Sigmoid colon (tissue), 6 donors: ENCODE measurements at regions not wholly inside any gene's neighbourhood (a gene's known extent, or its start where the extent isn't known, plus 50 kb on each side); places are given as distances from the start of the nearest gene placed in this dataset.

Experiments used
- DNase-seq: peaks from one replicate; pipeline ENCODE4 v3.0.0-alpha.2; 2019
- H3K27ac ChIP-seq, 4 donors: fragments of 200-600 bp; sonication (generic); one replicate each; pipeline ENCODE4 v1.5.1; 2016 to 2019; ENCODE audit warnings: mild to moderate bottlenecking in 1 of 4
- H3K27me3 ChIP-seq, 3 donors: fragments of 200-600 bp; sonication (generic); one replicate each; pipeline ENCODE4 v1.5.1; 2019; ENCODE audit warnings: mild to moderate bottlenecking in 1 of 3
- H3K36me3 ChIP-seq, 4 donors: fragments of 200-600 bp; sonication (generic); one replicate each; pipeline ENCODE4 v1.5.1; 2016 to 2019
- H3K4me1 ChIP-seq, 4 donors: fragments of 200-600 bp; sonication (generic); one replicate each; pipeline ENCODE4 v1.5.1; 2017 to 2019
- H3K4me3 ChIP-seq, 4 donors: fragments of 200-600 bp; sonication (generic); one replicate each; pipeline ENCODE4 v1.5.1; 2017 to 2019; ENCODE audit warnings: mild to moderate bottlenecking in 2 of 4, moderate library complexity in 1 of 4
- H3K9me3 ChIP-seq, 4 donors: fragments of 200-600 bp in 3 of 4; sonication (generic) in 3 of 4; one replicate each; pipeline versions ENCODE4 v1.5.1 to v1.6.1; 2013 to 2019
- EP300 ChIP-seq, 4 donors: sonication (generic); formaldehyde crosslinking; IDR thresholded peaks; one replicate each; pipeline ENCODE4 v1.6.1; 2017; ENCODE audit warnings: antibody characterized with exemption in 4 of 4
- POLR2A ChIP-seq, 2 donors: fragments of 450-650 bp; IDR thresholded peaks; one replicate each; pipeline ENCODE4 v1.6.1; 2016; ENCODE audit warnings: antibody characterized with exemption in 2 of 2, mild to moderate bottlenecking in 2 of 2, moderate library complexity in 2 of 2
- POLR2AphosphoS5 ChIP-seq, 4 donors: sonication (generic); formaldehyde crosslinking; IDR thresholded peaks; one replicate each; pipeline ENCODE4 v1.6.1; 2017; ENCODE audit warnings: antibody characterized with exemption in 4 of 4
- WGBS, 2 donors: extraction: QIAGEN DNeasy Blood & Tissue Kit; methylation state at CpG; one replicate each; pipeline ENCODE4 v1.1.7; 2013; 5-methylcytosine and 5-hydroxymethylcytosine counted together
- intact Hi-C: fragments of 100-400 bp; cut with DNase I; formaldehyde crosslinking; loops from one replicate; pipeline ENCODE4 v1.15.1; 2023
- TF ChIP-seq, protein P1 (sequence below), 4 experiments: fragments of 450-650 bp in 3 of 4; fragments of 200-600 bp in 1 of 4; IDR thresholded peaks; one replicate each; pipeline ENCODE4 v1.5.1; 2016 to 2019; ENCODE audit warnings: antibody characterized with exemption in 4 of 4, mild to moderate bottlenecking in 3 of 4, moderate library complexity in 2 of 4
- donor health status: healthy with polysubstance abuse.
- donor health status: healthy.

DNA sequence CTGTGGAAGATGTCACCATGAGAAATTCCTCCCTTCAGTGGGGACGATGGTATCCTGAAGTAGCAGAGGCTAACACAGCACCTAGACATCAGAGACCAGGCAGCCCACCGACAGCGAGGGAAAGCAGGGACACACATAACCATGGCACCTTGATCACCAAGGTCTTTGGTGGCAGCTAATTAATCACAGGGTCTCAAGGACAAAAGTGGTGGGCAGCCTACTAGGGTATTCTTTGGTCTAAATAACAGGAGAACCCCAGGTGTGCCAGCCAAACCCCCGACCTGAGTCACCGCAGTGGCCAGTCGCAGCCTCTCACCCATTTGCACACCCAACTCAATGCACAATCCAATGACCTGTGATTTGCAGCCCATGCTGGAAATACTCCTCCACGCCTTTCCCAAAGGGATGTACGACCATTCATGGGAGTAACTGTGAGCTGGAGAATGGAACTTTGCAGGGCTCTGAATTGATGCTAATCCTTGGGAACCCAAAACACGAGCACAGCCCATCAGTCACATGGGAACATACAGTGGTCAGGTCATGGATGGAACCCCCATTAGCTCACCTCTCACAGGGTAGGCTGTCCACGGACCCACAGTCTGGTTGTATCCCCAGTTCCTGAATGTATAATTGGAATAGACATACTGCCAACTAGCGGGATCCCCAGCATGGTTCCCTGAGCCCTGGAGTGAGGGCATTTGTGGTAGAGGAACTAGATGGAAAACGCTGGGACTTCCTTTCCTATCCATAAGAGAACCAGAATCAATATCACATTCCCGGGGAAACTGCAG, 58.7 kb upstream of the C14orf180 start:
- intact Hi-C loops, result no loop called here
- H3K9me3 ChIP-seq, result peaks cover 0 to 9% (median 4%) of the 10 kb centered on the region in 4 donors
- DNase-seq, result no peak
- no peak for TF ChIP-seq POLR2A (IDR thresholded peaks at IDR 0.05)
- no peak for TF ChIP-seq POLR2AphosphoS5 (IDR thresholded peaks at IDR 0.05)
- TF ChIP-seq, protein P1, sequence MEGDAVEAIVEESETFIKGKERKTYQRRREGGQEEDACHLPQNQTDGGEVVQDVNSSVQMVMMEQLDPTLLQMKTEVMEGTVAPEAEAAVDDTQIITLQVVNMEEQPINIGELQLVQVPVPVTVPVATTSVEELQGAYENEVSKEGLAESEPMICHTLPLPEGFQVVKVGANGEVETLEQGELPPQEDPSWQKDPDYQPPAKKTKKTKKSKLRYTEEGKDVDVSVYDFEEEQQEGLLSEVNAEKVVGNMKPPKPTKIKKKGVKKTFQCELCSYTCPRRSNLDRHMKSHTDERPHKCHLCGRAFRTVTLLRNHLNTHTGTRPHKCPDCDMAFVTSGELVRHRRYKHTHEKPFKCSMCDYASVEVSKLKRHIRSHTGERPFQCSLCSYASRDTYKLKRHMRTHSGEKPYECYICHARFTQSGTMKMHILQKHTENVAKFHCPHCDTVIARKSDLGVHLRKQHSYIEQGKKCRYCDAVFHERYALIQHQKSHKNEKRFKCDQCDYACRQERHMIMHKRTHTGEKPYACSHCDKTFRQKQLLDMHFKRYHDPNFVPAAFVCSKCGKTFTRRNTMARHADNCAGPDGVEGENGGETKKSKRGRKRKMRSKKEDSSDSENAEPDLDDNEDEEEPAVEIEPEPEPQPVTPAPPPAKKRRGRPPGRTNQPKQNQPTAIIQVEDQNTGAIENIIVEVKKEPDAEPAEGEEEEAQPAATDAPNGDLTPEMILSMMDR (IDR thresholded peaks at IDR 0.05), result no peak
- TF ChIP-seq EP300 (IDR thresholded peaks at IDR 0.05), result no peak
- H3K36me3 ChIP-seq, result no peaks in the 10 kb centered on the region
- H3K4me1 ChIP-seq, result no peaks in the 10 kb centered on the region
- 81 to 84% methylated on average over 13 of the region's 13 CpGs for WGBS, 2 donors
- peaks cover 0 to 3% (median 0%) of the 10 kb centered on the region in 3 donors for H3K27me3 ChIP-seq
- no peak overlapping the region for H3K4me3 ChIP-seq
- no peak overlapping the region for H3K27ac ChIP-seq

DNA sequence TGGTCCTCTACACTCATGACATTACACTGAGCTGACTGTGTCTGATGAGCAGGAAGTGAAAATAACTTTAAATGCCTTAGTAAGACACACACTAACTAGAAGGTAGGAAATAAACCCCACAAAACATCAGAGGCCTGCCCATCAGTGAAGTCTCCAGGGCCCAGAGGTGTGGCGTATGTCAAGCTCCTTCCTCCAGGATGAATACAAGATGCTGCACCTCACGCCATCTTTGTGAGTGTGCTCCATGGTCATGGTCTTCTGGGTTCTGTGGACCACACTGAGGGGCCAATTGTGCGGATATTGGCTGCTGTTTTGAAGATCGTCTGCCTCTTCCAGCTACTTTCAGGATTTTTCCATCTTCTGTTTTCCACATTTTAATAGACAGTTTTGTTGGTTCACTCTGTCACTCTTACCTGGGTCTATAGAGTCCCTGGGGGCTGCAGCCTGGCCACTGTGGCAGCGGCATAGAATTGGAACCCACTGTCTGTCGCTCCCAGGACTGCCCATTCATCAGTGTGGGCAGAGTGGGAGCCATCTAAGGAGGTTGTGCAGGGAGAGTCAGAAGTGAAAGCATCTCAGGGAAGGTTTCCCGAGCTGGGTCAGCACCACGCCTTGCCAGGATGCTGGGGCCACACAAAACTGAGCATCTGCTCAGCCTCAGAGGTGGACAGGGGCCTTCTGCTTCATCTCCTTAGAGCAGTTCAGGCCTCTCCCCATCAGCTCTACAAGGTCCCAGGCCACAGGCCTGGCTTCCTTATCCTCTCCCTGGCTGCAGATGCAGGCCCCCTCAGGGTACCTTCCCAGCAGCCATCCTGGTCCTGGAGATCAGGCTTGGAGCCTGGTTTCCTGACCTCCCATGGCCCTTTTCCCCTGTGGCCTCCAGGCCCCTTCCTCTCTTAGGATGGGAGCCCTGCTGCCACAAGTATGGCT, 57.5 kb upstream of the C14orf180 start:
- Histone ChIP-seq H3K36me3 (no peaks in the 10 kb centered on the region), H3K27me3 (peaks cover 0 to 2% (median 0%) of the 10 kb centered on the region in 3 donors), H3K4me3 (no peak overlapping the region), H3K27ac (no peak overlapping the region), H3K9me3 (peaks cover 0 to 9% (median 4%) of the 10 kb centered on the region in 4 donors), H3K4me1 (no peaks in the 10 kb centered on the region)
- TF ChIP-seq EP300 (IDR thresholded peaks at IDR 0.05), result no peak
- TF ChIP-seq POLR2A (IDR thresholded peaks at IDR 0.05), result no peak
- no peak for TF ChIP-seq POLR2AphosphoS5 (IDR thresholded peaks at IDR 0.05)
- TF ChIP-seq, protein P1 (IDR thresholded peaks at IDR 0.05), result no peak
- DNase-seq, result no peak
- WGBS, 2 donors, result 79 to 86% methylated on average over 8 of the region's 8 CpGs
- intact Hi-C loops, result no loop called here

DNA sequence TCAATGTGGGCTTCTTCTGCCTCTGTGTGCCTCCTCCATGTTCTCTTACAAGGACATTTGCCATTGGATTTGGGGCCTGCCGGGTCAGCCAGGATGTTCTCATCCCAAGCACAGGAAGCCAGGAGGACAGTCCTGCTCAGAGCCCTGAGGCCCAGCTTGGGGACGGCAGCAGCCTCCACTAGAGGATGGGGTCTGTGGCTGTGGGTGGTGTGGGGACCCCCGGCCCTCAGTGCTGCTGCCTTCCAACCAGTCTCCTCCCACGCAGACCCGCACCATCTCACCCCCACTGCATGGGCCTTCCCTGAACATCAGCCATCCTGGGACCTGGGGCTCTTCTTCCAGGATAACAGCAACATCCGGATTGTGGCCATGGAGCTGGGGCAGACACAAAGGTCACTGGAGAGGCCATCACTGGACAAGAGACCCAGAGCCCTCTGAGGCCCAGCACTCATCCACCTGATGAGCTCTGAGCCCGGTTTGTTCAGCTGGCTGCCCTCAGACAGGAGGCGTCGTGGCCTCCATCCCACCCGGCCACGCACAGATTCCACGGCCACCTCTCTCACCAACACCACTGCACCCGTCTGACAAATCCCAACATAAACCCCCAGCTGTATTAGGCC, 56.5 kb upstream of the C14orf180 start:
- 90 to 93% methylated on average over 13 of the region's 13 CpGs for WGBS, 2 donors
- TF ChIP-seq, protein P1 (IDR thresholded peaks at IDR 0.05), result no peak
- TF ChIP-seq POLR2A (IDR thresholded peaks at IDR 0.05), result no peak
- no peak for TF ChIP-seq EP300 (IDR thresholded peaks at IDR 0.05)
- TF ChIP-seq POLR2AphosphoS5 (IDR thresholded peaks at IDR 0.05), result no peak
- Histone ChIP-seq H3K36me3 (no peaks in the 10 kb centered on the region), H3K27me3 (no peaks in the 10 kb centered on the region), H3K27ac (no peak overlapping the region), H3K4me3 (no peak overlapping the region), H3K4me1 (no peaks in the 10 kb centered on the region), H3K9me3 (peaks cover 0 to 4% (median 2%) of the 10 kb centered on the region in 4 donors)
- intact Hi-C loops, result no loop called here
- no peak for DNase-seq

DNA sequence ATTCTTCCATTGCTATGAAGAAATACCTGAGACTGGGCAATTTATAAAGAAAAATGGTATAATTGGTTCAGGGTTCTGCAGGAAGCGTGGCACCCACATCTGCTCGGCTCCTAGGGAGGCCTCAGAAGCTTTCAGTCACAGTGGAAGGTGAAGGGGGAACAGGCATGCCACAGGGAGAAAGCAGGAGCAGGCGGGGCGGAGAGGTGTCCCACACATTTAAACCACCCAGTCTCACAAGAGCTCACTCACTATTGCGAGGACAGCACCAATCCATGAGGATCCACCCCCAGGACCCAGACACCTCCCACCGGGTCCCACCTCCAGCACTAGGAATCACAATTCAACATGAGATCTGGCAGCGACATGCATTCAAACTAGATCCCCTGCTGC, 56.0 kb upstream of the C14orf180 start:
- DNase-seq, result no peak
- H3K4me1 ChIP-seq, result no peaks in the 10 kb centered on the region
- no peaks in the 10 kb centered on the region for H3K27me3 ChIP-seq
- no peak overlapping the region for H3K4me3 ChIP-seq
- H3K9me3 ChIP-seq, result peaks cover 0 to 4% (median 2%) of the 10 kb centered on the region in 4 donors
- 85 to 91% methylated on average over 7 of the region's 7 CpGs for WGBS, 2 donors
- TF ChIP-seq, protein P1 (IDR thresholded peaks at IDR 0.05), result no peak
- TF ChIP-seq POLR2AphosphoS5 (IDR thresholded peaks at IDR 0.05), result no peak
- no peak for TF ChIP-seq EP300 (IDR thresholded peaks at IDR 0.05)
- no peak for TF ChIP-seq POLR2A (IDR thresholded peaks at IDR 0.05)
- no peak overlapping the region for H3K27ac ChIP-seq
- H3K36me3 ChIP-seq, result no peaks in the 10 kb centered on the region
- intact Hi-C loops, result no loop called here
